Osteoblast (primary cell): ENCODE measurements at regions not wholly inside any gene's neighbourhood (a gene's known extent, or its start where the extent isn't known, plus 50 kb on each side); places are given as distances from the start of the nearest gene placed in this dataset.
A peak's percentile ranks its signal among the peaks of the same experiment; 100 is the strongest.

ENCODE experiments used
- DNase-seq: peaks from one replicate; pipeline ENCODE4 v3.0.0; 2011; ENCODE audit warnings: low spot score, mixed read lengths; ENCODE audit not compliant: insufficient read length; ENCODE audit errors: missing footprints
- H2AFZ ChIP-seq: 2 replicates; pipeline ENCODE4 v1.6.0; 2011; ENCODE audit warnings: mild to moderate bottlenecking, low read length
- H3K27ac ChIP-seq: 2 replicates; pipeline ENCODE4 v1.5.1; 2011; ENCODE audit warnings: mild to moderate bottlenecking, low read depth, low read length, moderate library complexity
- H3K27me3 ChIP-seq: 2 replicates; pipeline ENCODE4 v1.6.0; 2012; ENCODE audit warnings: mild to moderate bottlenecking, control low read depth, inconsistent platforms, low read length, moderate library complexity; ENCODE audit not compliant: insufficient read depth
- H3K36me3 ChIP-seq: 2 replicates; pipeline ENCODE4 v1.5.1; 2011; ENCODE audit warnings: mild to moderate bottlenecking, low read length, control low read depth, moderate library complexity; ENCODE audit not compliant: insufficient read depth
- H3K4me1 ChIP-seq: 2 replicates; pipeline ENCODE4 v1.5.1; 2011; ENCODE audit warnings: mild to moderate bottlenecking, low read length, control low read depth, moderate library complexity; ENCODE audit not compliant: insufficient read depth
- H3K4me2 ChIP-seq: 2 replicates; pipeline ENCODE4 v1.6.0; 2011; ENCODE audit warnings: mild to moderate bottlenecking, low read length; ENCODE audit not compliant: insufficient read depth
- H3K4me3 ChIP-seq: fragments of 200-600 bp; sonication (generic); 3 replicates; pipeline ENCODE4 v1.5.1; 2012; ENCODE audit warnings: mild to moderate bottlenecking, low read length, inconsistent platforms; ENCODE audit not compliant: insufficient read depth
- H3K79me2 ChIP-seq: 2 replicates; pipeline ENCODE4 v1.6.0; 2012; ENCODE audit warnings: mild to moderate bottlenecking, low read length, control low read depth, inconsistent platforms; ENCODE audit not compliant: insufficient read depth
- H3K9me3 ChIP-seq: 2 replicates; pipeline ENCODE4 v1.5.1; 2011; ENCODE audit warnings: low read depth, low read length, control low read depth
- H4K20me1 ChIP-seq: 2 replicates; pipeline ENCODE4 v1.6.0; 2012; ENCODE audit warnings: mild to moderate bottlenecking, low read length, control low read depth; ENCODE audit not compliant: insufficient read depth
- CTCF ChIP-seq: IDR thresholded peaks from 2 replicates; pipeline ENCODE4 v1.5.1; 2011; ENCODE audit warnings: mild to moderate bottlenecking, low read depth, low read length, moderate library complexity; ENCODE audit errors: extremely low read depth

GRCh38 chr22:19644314-19645223 lies 69.7 kb upstream of the SEPTIN5 start:
- Histone ChIP-seq H3K79me2 (no peaks in the 10 kb centered on the region), H2AFZ (no peak overlapping the region), H3K27me3 (peaks cover 19% of the 10 kb centered on the region), H3K4me2 (no peak overlapping the region), H3K4me3 (no peak overlapping the region), H3K4me1 (no peaks in the 10 kb centered on the region), H3K27ac (no peak overlapping the region), H3K9me3 (peaks cover 3% of the 10 kb centered on the region), H4K20me1 (no peaks in the 10 kb centered on the region), H3K36me3 (no peaks in the 10 kb centered on the region)
- TF ChIP-seq CTCF = no peak
- peak; percentile 62 for DNase-seq

GRCh38 chr22:19645391-19645790 lies 68.9 kb upstream of the SEPTIN5 start:
- DNase-seq = no peak
- H3K27me3 ChIP-seq = peaks cover 19% of the 10 kb centered on the region
- H3K9me3 ChIP-seq = peaks cover 3% of the 10 kb centered on the region
- H3K4me2 ChIP-seq = no peak overlapping the region
- no peaks in the 10 kb centered on the region for H4K20me1 ChIP-seq
- no peaks in the 10 kb centered on the region for H3K79me2 ChIP-seq
- H3K36me3 ChIP-seq = no peaks in the 10 kb centered on the region
- no peak overlapping the region for H3K4me3 ChIP-seq
- no peaks in the 10 kb centered on the region for H3K4me1 ChIP-seq
- no peak overlapping the region for H3K27ac ChIP-seq
- no peak overlapping the region for H2AFZ ChIP-seq
- TF ChIP-seq CTCF = no peak

GRCh38 chr22:19645905-19646304 lies 68.4 kb upstream of the SEPTIN5 start:
- H3K9me3 ChIP-seq = peaks cover 3% of the 10 kb centered on the region
- no peaks in the 10 kb centered on the region for H3K79me2 ChIP-seq
- H3K4me2 ChIP-seq = no peak overlapping the region
- no peak overlapping the region for H3K4me3 ChIP-seq
- no peaks in the 10 kb centered on the region for H3K36me3 ChIP-seq
- DNase-seq = no peak
- no peaks in the 10 kb centered on the region for H3K4me1 ChIP-seq
- H3K27ac ChIP-seq = no peak overlapping the region
- TF ChIP-seq CTCF = no peak
- no peaks in the 10 kb centered on the region for H4K20me1 ChIP-seq
- H3K27me3 ChIP-seq = peaks cover 24% of the 10 kb centered on the region
- H2AFZ ChIP-seq = no peak overlapping the region

- no peak for DNase-seq
- Histone ChIP-seq H4K20me1 (no peaks in the 10 kb centered on the region), H2AFZ (no peak overlapping the region), H3K36me3 (no peaks in the 10 kb centered on the region), H3K4me1 (no peaks in the 10 kb centered on the region), H3K4me3 (no peak overlapping the region), H3K9me3 (peaks cover 3% of the 10 kb centered on the region), H3K79me2 (no peaks in the 10 kb centered on the region), H3K27me3 (peaks cover 23% of the 10 kb centered on the region), H3K27ac (no peak overlapping the region), H3K4me2 (no peak overlapping the region)
- no peak for TF ChIP-seq CTCF
Observed at GRCh38 chr22:19646383-19646782, 67.9 kb upstream of the SEPTIN5 start.
